LNCaP clone FGC (cell line): ENCODE measurements at regions not wholly inside any gene's neighbourhood (a gene's known extent, or its start where the extent isn't known, plus 50 kb on each side); places are given as distances from the start of the nearest gene placed in this dataset.

Source experiments
- DNase-seq: peaks from one replicate; pipeline ENCODE4 v3.0.0-alpha.2; 2011; ENCODE audit warnings: low read depth
- H3K4me3 ChIP-seq: 2 replicates; pipeline ENCODE4 v1.5.1; 2011; ENCODE audit warnings: mild to moderate bottlenecking, low read depth, low read length, control low read depth
- TF ChIP-seq, protein P1 (sequence below): IDR thresholded peaks from 2 replicates; pipeline ENCODE4 v1.5.1; 2012; ENCODE audit warnings: mild to moderate bottlenecking; ENCODE audit not compliant: control insufficient read depth, insufficient read depth; ENCODE audit errors: extremely low read depth

DNA sequence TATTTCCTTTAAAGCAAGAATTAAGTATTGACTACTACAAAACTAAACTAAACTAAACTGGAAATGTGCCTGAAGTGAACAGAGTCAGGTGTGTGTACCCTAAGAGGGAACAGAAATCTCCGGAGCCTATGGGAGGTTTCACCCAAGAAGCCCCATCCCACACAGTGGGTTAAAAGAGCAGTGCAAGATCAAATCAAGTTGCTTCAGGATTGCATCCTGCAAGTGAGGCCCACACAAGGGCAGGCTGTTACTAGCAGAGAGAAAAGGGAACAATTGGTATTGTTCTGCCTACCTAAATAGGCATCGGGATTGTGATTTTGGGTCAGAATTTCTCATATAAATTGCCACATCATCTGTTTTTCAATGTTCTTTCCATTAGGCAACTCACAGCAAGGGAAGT, 113.3 kb upstream of the CDC14C start:
- no peak overlapping the region for H3K4me3 ChIP-seq
- TF ChIP-seq, protein P1, sequence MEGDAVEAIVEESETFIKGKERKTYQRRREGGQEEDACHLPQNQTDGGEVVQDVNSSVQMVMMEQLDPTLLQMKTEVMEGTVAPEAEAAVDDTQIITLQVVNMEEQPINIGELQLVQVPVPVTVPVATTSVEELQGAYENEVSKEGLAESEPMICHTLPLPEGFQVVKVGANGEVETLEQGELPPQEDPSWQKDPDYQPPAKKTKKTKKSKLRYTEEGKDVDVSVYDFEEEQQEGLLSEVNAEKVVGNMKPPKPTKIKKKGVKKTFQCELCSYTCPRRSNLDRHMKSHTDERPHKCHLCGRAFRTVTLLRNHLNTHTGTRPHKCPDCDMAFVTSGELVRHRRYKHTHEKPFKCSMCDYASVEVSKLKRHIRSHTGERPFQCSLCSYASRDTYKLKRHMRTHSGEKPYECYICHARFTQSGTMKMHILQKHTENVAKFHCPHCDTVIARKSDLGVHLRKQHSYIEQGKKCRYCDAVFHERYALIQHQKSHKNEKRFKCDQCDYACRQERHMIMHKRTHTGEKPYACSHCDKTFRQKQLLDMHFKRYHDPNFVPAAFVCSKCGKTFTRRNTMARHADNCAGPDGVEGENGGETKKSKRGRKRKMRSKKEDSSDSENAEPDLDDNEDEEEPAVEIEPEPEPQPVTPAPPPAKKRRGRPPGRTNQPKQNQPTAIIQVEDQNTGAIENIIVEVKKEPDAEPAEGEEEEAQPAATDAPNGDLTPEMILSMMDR, result no peak
- DNase-seq, result no peak

DNA sequence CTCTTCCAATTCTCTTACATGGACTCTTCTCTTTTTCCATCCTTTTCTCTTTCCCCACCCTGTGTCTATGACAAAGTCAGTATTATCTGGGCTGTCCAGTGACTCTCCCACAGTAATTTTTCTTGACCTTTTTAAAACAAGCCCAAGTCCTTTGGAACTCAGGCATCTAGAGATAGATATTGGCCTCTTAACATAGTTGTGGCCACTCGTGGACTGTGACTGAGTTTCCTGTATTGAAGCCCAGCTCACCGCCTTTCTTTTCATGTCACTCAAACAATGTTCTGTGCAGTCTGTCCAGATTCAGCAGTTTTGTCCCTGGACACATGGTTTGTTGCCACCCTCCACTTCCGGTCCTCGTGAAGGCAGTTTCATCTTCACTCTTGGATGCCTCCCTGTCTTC, 110.9 kb upstream of the CDC14C start:
- TF ChIP-seq, protein P1, result no peak
- H3K4me3 ChIP-seq, result no peak overlapping the region
- DNase-seq, result no peak

DNA sequence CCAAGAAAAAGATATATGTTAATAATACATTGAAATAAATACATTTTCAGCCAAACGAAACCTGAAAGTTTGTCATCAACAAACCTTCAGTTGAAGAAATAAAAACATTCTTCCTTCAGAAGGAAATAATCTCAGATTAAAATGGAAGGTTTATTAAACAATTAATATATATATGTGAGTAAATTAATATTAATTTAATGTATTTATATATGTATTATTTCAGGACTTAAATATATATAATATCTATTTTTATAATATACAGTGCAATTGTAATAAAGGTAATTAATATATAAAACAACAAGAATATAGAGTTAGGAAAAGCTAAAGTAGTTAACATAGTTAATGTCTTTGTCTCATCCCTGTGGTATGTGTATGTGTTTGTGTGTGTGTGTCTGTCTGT, 102.2 kb upstream of the CDC14C start:
- H3K4me3 ChIP-seq, result no peak overlapping the region
- TF ChIP-seq, protein P1, result no peak
- DNase-seq, result no peak

DNA sequence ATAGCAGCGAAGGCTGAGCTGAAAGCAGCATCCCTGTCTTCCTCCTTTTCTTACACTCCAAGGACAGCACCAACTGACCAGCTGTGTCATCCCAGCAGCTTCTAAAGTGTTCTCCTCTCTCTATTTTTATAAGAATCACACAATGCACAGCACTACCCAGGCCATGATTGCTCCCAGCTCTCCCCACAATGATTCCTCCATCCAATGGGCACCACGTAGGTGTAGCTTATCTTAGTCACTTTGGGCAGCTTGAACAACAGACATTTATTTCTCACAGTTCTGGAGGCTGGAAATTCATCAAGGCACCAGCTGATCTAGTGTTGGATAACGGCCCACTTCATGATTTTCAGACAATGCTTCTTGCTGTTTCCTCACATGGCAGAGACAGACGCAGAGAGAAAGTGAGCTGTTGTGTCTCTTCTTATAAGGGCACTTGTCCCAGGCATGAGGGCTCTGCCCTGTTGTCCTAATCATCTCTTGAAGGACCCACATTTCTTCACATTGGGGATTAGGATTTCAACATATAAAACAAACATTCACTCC, 92.0 kb upstream of the CDC14C start:
- no peak overlapping the region for H3K4me3 ChIP-seq
- no peak for DNase-seq

DNA sequence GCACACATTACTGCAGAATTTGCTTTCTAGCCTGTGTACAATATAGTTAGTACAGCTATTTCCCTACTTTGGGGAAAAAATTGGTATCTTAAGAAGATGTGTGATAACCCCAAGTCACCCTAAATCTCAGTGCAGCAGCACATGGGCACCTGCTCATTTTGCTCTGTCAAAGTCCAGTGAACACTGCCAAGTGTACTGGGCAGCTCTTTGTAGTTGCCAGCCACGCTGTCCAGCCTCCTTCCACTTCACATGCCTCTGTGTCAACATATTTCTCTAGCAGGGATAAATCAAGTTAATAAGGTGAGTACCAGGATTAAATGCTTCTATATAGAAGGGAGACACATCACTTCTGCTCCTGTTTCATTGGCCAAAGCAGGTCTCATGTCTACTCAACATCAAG, 87.1 kb upstream of the CDC14C start:
- TF ChIP-seq, protein P1, result no peak
- no peak for DNase-seq
- H3K4me3 ChIP-seq, result no peak overlapping the region

More for the DNA sequence above, 92.0 kb upstream of the CDC14C start:
- TF ChIP-seq, protein P1, result no peak

DNA sequence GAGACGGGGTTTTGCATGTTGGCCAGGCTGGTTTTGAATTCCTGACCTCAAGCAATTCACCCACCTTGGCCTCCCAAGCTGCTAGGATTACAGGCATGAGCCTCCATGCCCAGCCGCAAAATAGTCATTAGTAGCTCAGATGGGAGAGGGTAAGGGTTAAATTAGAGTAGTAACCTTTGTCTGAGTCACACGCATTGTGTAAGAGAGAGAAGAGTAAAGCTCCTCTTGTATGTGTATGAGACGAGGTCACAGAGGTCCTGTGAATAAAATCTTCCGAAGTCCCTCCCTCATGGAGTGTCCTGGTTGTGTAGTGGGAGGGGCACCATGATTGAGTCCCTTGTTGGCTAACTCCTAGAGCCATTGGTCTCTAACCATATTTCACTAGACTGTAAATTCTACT, 85.2 kb upstream of the CDC14C start:
- TF ChIP-seq, protein P1, result no peak
- no peak for DNase-seq
- H3K4me3 ChIP-seq, result no peak overlapping the region

DNA sequence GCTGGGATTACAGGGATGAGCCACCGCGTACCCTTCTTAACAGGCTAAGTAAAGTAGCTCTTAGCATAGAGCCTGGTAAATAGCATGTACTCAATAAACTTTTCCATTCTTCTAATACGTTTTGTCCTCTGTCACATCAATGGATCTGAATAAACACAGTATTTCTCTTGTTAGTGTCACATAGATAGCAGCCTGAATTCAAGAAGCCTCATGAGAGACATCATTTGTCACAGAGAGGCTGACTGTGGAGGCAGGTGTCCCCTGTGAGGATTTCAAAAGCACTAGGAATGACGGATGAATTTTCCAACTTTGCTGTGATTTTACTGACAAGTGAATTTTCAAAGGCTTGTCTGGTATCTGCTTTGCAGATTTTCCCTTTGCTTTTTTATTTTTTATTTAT, 82.6 kb upstream of the CDC14C start:
- no peak for DNase-seq
- TF ChIP-seq, protein P1, result no peak
- no peak overlapping the region for H3K4me3 ChIP-seq
